K562 (cell line): ENCODE measurements at regions not wholly inside any gene's neighbourhood (a gene's known extent, or its start where the extent isn't known, plus 50 kb on each side); places are given as distances from the start of the nearest gene placed in this dataset.

Experiments
- ATAC-seq: fragments of 200-7000 bp; cut with Tn5 transposase; 3 replicates; pipeline ENCODE4 v1.9.1; 2020; ENCODE audit warnings: moderate library complexity
- BruUV-seq: library from RNA; stranded (reverse); fragments of 400-500 nt; replicated peaks from 2 replicates; lab custom pipeline; 2021; lab: Mats Ljungman, UMichigan
- CTCF ChIA-PET: fragments of 300-600 bp; formaldehyde crosslinking; extraction: SDS; loops from one replicate; lab custom pipeline; 2021; ENCODE audit warnings: low intra/inter-chr PET ratio; lab: Yijun Ruan, JAX
- POLR2A ChIA-PET: fragments of 300-600, 350-650 bp; sonication (Branson Sonifier 250); formaldehyde crosslinking; extraction: SDS; loops from one replicate; lab custom pipeline; 2021; ENCODE audit warnings: antibody characterized with exemption, inconsistent platforms; lab: Yijun Ruan, JAX
- DNase-seq, 4 experiments: peaks; one replicate each; pipeline versions ENCODE4 v3.0.0 to v3.0.0-alpha.2; 2011 to 2018; ENCODE audit warnings: low spot score in 3 of 4, mixed read lengths in 3 of 4; ENCODE audit errors: extremely low read depth in 1 of 4
- FAIRE-seq: peaks from 2 replicates; lab custom pipeline; 2011; peaks lifted over from hg19 to GRCh38; lab: Jason Lieb, UNC
- H2AFZ ChIP-seq: 2 replicates; pipeline ENCODE4 v1.6.0; 2011; ENCODE audit warnings: low read depth, low read length, control low read depth, inconsistent platforms
- H3K27ac ChIP-seq: fragments of 200-600 bp; 3 replicates; pipeline ENCODE4 v1.8.0; 2011; ENCODE audit warnings: low read depth, mild to moderate bottlenecking, control low read depth, inconsistent platforms, low read length, moderate library complexity, mixed read lengths; ENCODE audit errors: extremely low read depth
- H3K27me3 ChIP-seq, 2 experiments: fragments of 300-600 bp in 1 of 2; 2 replicates in 1 of 2; 3 replicates in 1 of 2; pipeline versions ENCODE4 v1.6.0 to v1.8.0; 2011; ENCODE audit warnings: inconsistent platforms in 2 of 2, low read length in 2 of 2, mild to moderate bottlenecking in 1 of 2, mixed read lengths in 1 of 2, moderate library complexity in 1 of 2; ENCODE audit not compliant: control insufficient read depth in 2 of 2, insufficient read depth in 2 of 2
- H3K36me3 ChIP-seq: fragments of 300-600 bp; 3 replicates; pipeline ENCODE4 v1.8.0; 2011; ENCODE audit warnings: mild to moderate bottlenecking, low read length, inconsistent platforms; ENCODE audit not compliant: control insufficient read depth, insufficient read depth
- H3K4me1 ChIP-seq, 2 experiments: fragments of 200-600 bp in 1 of 2; replicated peaks in 1 of 2; 2 replicates in 1 of 2; 3 replicates in 1 of 2; pipeline versions ENCODE4 v1.5.1 to v1.8.0; 2011; ENCODE audit warnings: inconsistent platforms in 2 of 2, low read length in 2 of 2, mild to moderate bottlenecking in 1 of 2, mixed read lengths in 1 of 2, moderate library complexity in 1 of 2; ENCODE audit not compliant: control insufficient read depth in 2 of 2, insufficient read depth in 2 of 2
- H3K4me2 ChIP-seq: 2 replicates; pipeline ENCODE4 v1.6.1; 2011; ENCODE audit warnings: low read length, control low read depth, inconsistent platforms, mixed read lengths; ENCODE audit not compliant: insufficient read depth
- H3K4me3 ChIP-seq: fragments of 200-600 bp; sonication (generic), shearing (Covaris generic); 2 replicates; pipeline ENCODE4 v1.5.1; 2016; ENCODE audit warnings: control low read depth, inconsistent platforms
- H3K79me2 ChIP-seq: fragments of 200-600 bp; 3 replicates; pipeline ENCODE4 v1.8.0; 2011; ENCODE audit warnings: low read length, inconsistent platforms; ENCODE audit not compliant: control insufficient read depth, insufficient read depth
- H3K9ac ChIP-seq, 2 experiments: 2 replicates each; pipeline versions ENCODE4 v1.6.0 to v1.6.1; 2011; ENCODE audit warnings: low read depth in 2 of 2, low read length in 2 of 2, control low read depth in 1 of 2, inconsistent platforms in 1 of 2, mild to moderate bottlenecking in 1 of 2, mixed read lengths in 1 of 2; ENCODE audit not compliant: insufficient read depth in 1 of 2
- H3K9me1 ChIP-seq: one replicate; pipeline ENCODE4 v1.6.0; 2011; ENCODE audit warnings: inconsistent platforms, mild to moderate bottlenecking, low read length, moderate library complexity; ENCODE audit not compliant: control insufficient read depth, insufficient read depth
- H3K9me3 ChIP-seq: replicated peaks from 2 replicates; pipeline ENCODE4 v1.5.1; 2011; ENCODE audit warnings: low read depth, low read length, inconsistent platforms; ENCODE audit not compliant: control insufficient read depth, insufficient read depth
- H4K20me1 ChIP-seq: replicated peaks from 2 replicates; pipeline ENCODE4 v1.6.1; 2011; ENCODE audit warnings: low read length, inconsistent platforms, mixed read lengths; ENCODE audit not compliant: control insufficient read depth, insufficient read depth
- ARID2 ChIP-seq: fragments of 450-650 bp; IDR thresholded peaks from 2 replicates; pipeline ENCODE4 v1.6.1; 2017; ENCODE audit warnings: antibody characterized with exemption, mild to moderate bottlenecking
- ATF3 ChIP-seq, 2 experiments: fragments of 450-650 bp in 1 of 2; sonication (generic) in 1 of 2; formaldehyde crosslinking in 1 of 2; IDR thresholded peaks in 1 of 2; conservative IDR thresholded peaks in 1 of 2; 2 replicates each; pipeline versions ENCODE4 v1.6.1 to v1.8.1; 2016 to 2023; ENCODE audit warnings: mild to moderate bottlenecking in 2 of 2, moderate library complexity in 2 of 2, inconsistent platforms in 1 of 2, missing genetic modification reagents in 1 of 2
- BCL6 ChIP-seq: fragments of 250-450 bp; sonication (Bioruptor Pico); IDR thresholded peaks from 2 replicates; pipeline ENCODE4 v1.4.0; 2020
- MLLT1 ChIP-seq, 2 experiments: fragments of 450-650 bp; IDR thresholded peaks; 2 replicates each; pipeline ENCODE4 v1.6.1; 2016
- PRDM10 ChIP-seq: fragments of 450-650 bp; IDR thresholded peaks from 2 replicates; pipeline ENCODE4 v1.6.1; 2018; ENCODE audit not compliant: partially characterized antibody
- STAT5A ChIP-seq: IDR thresholded peaks from 2 replicates; pipeline ENCODE4 v1.6.1; 2012; ENCODE audit warnings: low read length, inconsistent platforms, borderline replicate concordance
- ZNF384 ChIP-seq: IDR thresholded peaks from 2 replicates; pipeline ENCODE4 v1.6.1; 2012; ENCODE audit warnings: low read depth, low read length, improper control_type of control experiment
- ZNF41 ChIP-seq: fragments of 250-450 bp; sonication (Bioruptor Pico); conservative IDR thresholded peaks from 2 replicates; pipeline ENCODE4 v1.4.0; 2020; ENCODE audit warnings: mild to moderate bottlenecking
- WGBS: fragments of 100-300 bp; shearing (Covaris generic); methylation state at CpG from one replicate; pipeline ENCODE4 v1.1.6; 2016; ENCODE audit warnings: low coverage, mixed read lengths; ENCODE audit not compliant: insufficient coverage; ENCODE audit errors: missing lambda C conversion rate; 5-methylcytosine and 5-hydroxymethylcytosine counted together
- in situ Hi-C: fragments of 300-500 bp; cut with MboI; formaldehyde crosslinking; loops from 4 replicates; pipeline ENCODE4 v1.15.0; 2018; ENCODE audit warnings: inconsistent platforms, mixed read lengths
- intact Hi-C: fragments of 100-400 bp; cut with micrococcal nuclease; formaldehyde crosslinking; loops from 2 replicates; pipeline ENCODE4 v1.14.2; 2022
- TF ChIP-seq, protein P1 (sequence below): fragments of 450-650 bp; conservative IDR thresholded peaks from 2 replicates; pipeline ENCODE4 v1.6.1; 2016; ENCODE audit warnings: missing genetic modification characterization, low read depth, mild to moderate bottlenecking, control low read depth, missing compliant biosample characterization

DNA sequence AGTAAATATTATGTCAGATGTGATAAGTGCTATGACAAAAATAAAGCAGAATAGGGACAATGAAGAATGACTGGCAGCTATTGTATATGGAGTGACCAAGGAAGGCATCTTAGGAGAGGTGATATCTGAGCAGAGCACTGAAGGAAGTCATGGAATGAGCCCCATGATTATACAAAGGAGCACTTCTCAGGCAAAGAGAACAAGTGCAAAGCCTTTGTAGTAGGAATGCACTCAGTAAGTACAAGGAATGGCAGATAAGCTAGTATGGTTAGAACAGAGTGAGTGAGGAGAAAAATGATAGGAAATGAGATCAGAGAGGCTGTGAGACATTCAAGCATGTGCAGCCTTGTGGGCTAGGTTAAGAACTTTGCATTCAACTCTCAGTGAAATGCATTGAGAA, 214.8 kb downstream of the LURAP1L start:
- ChIA-PET CTCF (no interaction called here), POLR2A (no interaction called here)
- Histone ChIP-seq H4K20me1 (no peaks in the 10 kb centered on the region), H2AFZ (no peak overlapping the region), H3K79me2 (no peaks in the 10 kb centered on the region), H3K4me3 (no peak overlapping the region), H3K9me3 (no peaks in the 10 kb centered on the region), H3K9ac (no peak overlapping the region), H3K36me3 (no peaks in the 10 kb centered on the region), H3K27me3 (no peaks in the 10 kb centered on the region), H3K27ac (no peak overlapping the region), H3K4me1 (no peaks in the 10 kb centered on the region), H3K9me1 (no peaks in the 10 kb centered on the region), H3K4me2 (no peak overlapping the region)
- in situ Hi-C loops (no loop called here), intact Hi-C loops (no loop called here)
- no peak for TF ChIP-seq BCL6 (CRISPR knock-in tag)
- no peak for FAIRE-seq
- no peak for ATAC-seq
- no peak for DNase-seq
- BruUV-seq, result no TSS peak

GRCh38 chr9:12993466-12993865, 218.6 kb downstream of the LURAP1L start:
- in situ Hi-C loops (no loop called here), intact Hi-C loops (no loop called here)
- Histone ChIP-seq H3K79me2 (no peaks in the 10 kb centered on the region), H4K20me1 (no peaks in the 10 kb centered on the region), H3K4me2 (no peak overlapping the region), H3K4me3 (no peak overlapping the region), H3K9me3 (no peaks in the 10 kb centered on the region), H3K27me3 (no peaks in the 10 kb centered on the region), H3K36me3 (no peaks in the 10 kb centered on the region), H2AFZ (no peak overlapping the region), H3K27ac (no peak overlapping the region), H3K4me1 (no peaks in the 10 kb centered on the region), H3K9me1 (no peaks in the 10 kb centered on the region), H3K9ac (no peak overlapping the region)
- 6% methylated on average over 2 of the region's 2 CpGs for WGBS
- FAIRE-seq (no peak), DNase-seq (no peak), ATAC-seq (no peak)
- BruUV-seq, result no TSS peak
- ChIA-PET CTCF (no interaction called here), POLR2A (no interaction called here)
- no peak for TF ChIP-seq MLLT1 (IDR thresholded peaks at IDR 0.05)
- no peak for TF ChIP-seq PRDM10
- TF ChIP-seq, protein P1, sequence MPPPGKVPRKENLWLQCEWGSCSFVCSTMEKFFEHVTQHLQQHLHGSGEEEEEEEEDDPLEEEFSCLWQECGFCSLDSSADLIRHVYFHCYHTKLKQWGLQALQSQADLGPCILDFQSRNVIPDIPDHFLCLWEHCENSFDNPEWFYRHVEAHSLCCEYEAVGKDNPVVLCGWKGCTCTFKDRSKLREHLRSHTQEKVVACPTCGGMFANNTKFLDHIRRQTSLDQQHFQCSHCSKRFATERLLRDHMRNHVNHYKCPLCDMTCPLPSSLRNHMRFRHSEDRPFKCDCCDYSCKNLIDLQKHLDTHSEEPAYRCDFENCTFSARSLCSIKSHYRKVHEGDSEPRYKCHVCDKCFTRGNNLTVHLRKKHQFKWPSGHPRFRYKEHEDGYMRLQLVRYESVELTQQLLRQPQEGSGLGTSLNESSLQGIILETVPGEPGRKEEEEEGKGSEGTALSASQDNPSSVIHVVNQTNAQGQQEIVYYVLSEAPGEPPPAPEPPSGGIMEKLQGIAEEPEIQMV, result no peak
- no peak for TF ChIP-seq ATF3 (IDR thresholded peaks at IDR 0.05)
- no peak for TF ChIP-seq ATF3 (CRISPR knock-in tag; conservative IDR thresholded peaks at IDR 0.05)
- TF ChIP-seq ZNF41 (CRISPR knock-in tag), result no peak
- no peak for TF ChIP-seq STAT5A
- no peak for TF ChIP-seq ZNF384
- no peak for TF ChIP-seq ARID2
